KMS-11 (cell line): ENCODE measurements at regions not wholly inside any gene's neighbourhood (a gene's known extent, or its start where the extent isn't known, plus 50 kb on each side); places are given as distances from the start of the nearest gene placed in this dataset.
"Not testable (repeated sequence)": the region's sequence is repeated elsewhere in the genome, so short reads cannot be mapped to it uniquely, and the experiment has no call there.

ENCODE experiments used
- H2AFZ ChIP-seq: fragments of 200-600 bp; sonication (generic); 2 replicates; pipeline ENCODE4 v1.6.1; 2016; ENCODE audit warnings: antibody characterized with exemption, mixed run types, low read depth
- H3K27ac ChIP-seq: fragments of 200-600 bp; sonication (generic); 2 replicates; pipeline ENCODE4 v1.6.1; 2016; ENCODE audit warnings: mild to moderate bottlenecking, mixed run types
- H3K27me3 ChIP-seq: fragments of 200-600 bp; sonication (generic); 2 replicates; pipeline ENCODE4 v1.6.1; 2017; ENCODE audit warnings: mild to moderate bottlenecking, low read depth, mixed run types, moderate library complexity; ENCODE audit not compliant: insufficient read depth
- H3K36me3 ChIP-seq: fragments of 200-600 bp; sonication (generic); 2 replicates; pipeline ENCODE4 v1.6.1; 2017; ENCODE audit warnings: mild to moderate bottlenecking, mixed run types; ENCODE audit not compliant: insufficient read depth
- H3K4me1 ChIP-seq: fragments of 200-600 bp; sonication (generic); 2 replicates; pipeline ENCODE4 v1.6.1; 2016; ENCODE audit warnings: mild to moderate bottlenecking, low read depth, mixed run types; ENCODE audit not compliant: poor library complexity, severe bottlenecking
- H3K4me2 ChIP-seq: fragments of 200-600 bp; sonication (generic); 2 replicates; pipeline ENCODE4 v1.7.0; 2016; ENCODE audit warnings: mild to moderate bottlenecking, mixed run types
- H3K4me3 ChIP-seq: fragments of 200-600 bp; sonication (generic); IDR thresholded peaks from 2 replicates; pipeline ENCODE4 v1.6.1; 2017; ENCODE audit warnings: low read depth, low read length, mixed read lengths; ENCODE audit not compliant: insufficient read depth
- H3K79me2 ChIP-seq: fragments of 200-600 bp; sonication (generic); 2 replicates; pipeline ENCODE4 v1.6.1; 2016; ENCODE audit warnings: low read depth, mixed run types; ENCODE audit not compliant: insufficient read depth
- H3K9ac ChIP-seq: fragments of 200-600 bp; sonication (generic); 2 replicates; pipeline ENCODE4 v1.6.1; 2016; ENCODE audit warnings: mild to moderate bottlenecking, mixed run types
- H4K20me1 ChIP-seq: fragments of 200-600 bp; sonication (generic); 2 replicates; pipeline ENCODE4 v1.6.1; 2016; ENCODE audit warnings: mild to moderate bottlenecking, mixed run types; ENCODE audit not compliant: insufficient read depth
- CTCF ChIP-seq: fragments of 200-600 bp; sonication (generic); conservative IDR thresholded peaks from 2 replicates; pipeline ENCODE4 v1.6.1; 2017; ENCODE audit warnings: low read depth, mild to moderate bottlenecking, antibody characterized with exemption, low read length, moderate library complexity, mixed read lengths

GRCh38 chr11:87453531-87454089 lies 415.9 kb downstream of the TMEM135 start:
- no peak overlapping the region; the same call in 1 of the 2 replicates for H3K9ac ChIP-seq
- H3K4me3 ChIP-seq: no peak overlapping the region
- H3K4me2 ChIP-seq: peak overlapping the region; percentile 31
- H3K27ac ChIP-seq: peak overlapping the region; percentile 46
- no peaks in the 10 kb centered on the region for H3K36me3 ChIP-seq
- H2AFZ ChIP-seq: peak overlapping the region; percentile 39; the same call in 1 of the 2 replicates
- no peaks in the 10 kb centered on the region for H4K20me1 ChIP-seq
- TF ChIP-seq CTCF: no peak
- peaks cover 20% of the 10 kb centered on the region for H3K4me1 ChIP-seq
- H3K27me3 ChIP-seq: no peaks in the 10 kb centered on the region
- H3K79me2 ChIP-seq: no peaks in the 10 kb centered on the region

DNA sequence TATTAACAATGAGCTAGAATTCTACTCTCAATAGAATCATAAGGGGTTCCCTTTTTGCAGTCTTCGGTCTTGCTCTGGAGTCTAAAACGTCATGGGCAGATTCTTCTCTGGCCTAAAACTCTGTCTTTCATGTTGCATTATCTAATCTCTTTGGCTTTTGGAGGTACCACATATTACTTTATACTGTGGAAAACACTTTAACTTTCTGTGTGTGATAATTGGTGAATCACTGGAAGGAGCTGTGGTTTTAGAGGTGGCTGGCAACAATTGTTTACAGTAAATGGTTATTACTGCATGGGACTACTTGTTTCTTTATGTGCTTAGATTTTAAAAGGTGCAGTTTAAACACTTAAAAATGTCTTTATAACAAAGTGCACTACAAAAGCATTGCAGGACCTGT lies 414.3 kb downstream of the TMEM135 start:
- H4K20me1 ChIP-seq, H3K9ac ChIP-seq, H3K79me2 ChIP-seq, H3K36me3 ChIP-seq, H3K27me3 ChIP-seq, H2AFZ ChIP-seq, H3K4me3 ChIP-seq, H3K27ac ChIP-seq, H3K4me2 ChIP-seq: not testable (repeated sequence)
- H3K4me1 ChIP-seq: peaks cover 20% of the 10 kb centered on the region

GRCh38 chr11:87451395-87451794 lies 413.7 kb downstream of the TMEM135 start:
- H3K4me3 ChIP-seq: no peak overlapping the region
- no peaks in the 10 kb centered on the region for H4K20me1 ChIP-seq
- H3K27ac ChIP-seq: no peak overlapping the region
- H3K9ac ChIP-seq: no peak overlapping the region
- TF ChIP-seq CTCF: no peak
- no peak overlapping the region for H2AFZ ChIP-seq
- H3K4me1 ChIP-seq: peaks cover 20% of the 10 kb centered on the region
- no peaks in the 10 kb centered on the region for H3K79me2 ChIP-seq
- no peak overlapping the region for H3K4me2 ChIP-seq
- H3K36me3 ChIP-seq: no peaks in the 10 kb centered on the region
- no peaks in the 10 kb centered on the region for H3K27me3 ChIP-seq

DNA sequence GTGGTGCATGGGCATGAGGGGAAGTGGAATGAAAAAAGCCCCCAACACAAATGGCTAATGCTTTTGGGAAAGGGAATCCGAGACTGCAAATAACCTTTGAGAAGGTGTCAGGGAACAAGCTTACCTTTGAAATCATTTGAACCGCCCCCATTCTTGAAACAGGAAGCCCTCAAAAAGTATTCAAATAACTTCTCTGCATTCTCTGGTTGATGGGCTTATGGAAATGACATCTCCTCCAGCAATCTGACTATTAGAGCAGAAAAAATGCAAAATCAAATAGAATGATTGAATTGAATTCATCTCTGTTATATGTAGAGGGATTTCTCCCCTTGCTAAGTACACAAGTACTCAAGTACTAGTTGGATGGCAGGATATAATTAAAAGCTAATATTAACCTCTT lies 409.9 kb downstream of the TMEM135 start:
- H3K4me3 ChIP-seq: no peak overlapping the region
- no peaks in the 10 kb centered on the region for H3K27me3 ChIP-seq
- H2AFZ ChIP-seq: no peak overlapping the region
- H4K20me1 ChIP-seq: no peaks in the 10 kb centered on the region
- no peak overlapping the region for H3K9ac ChIP-seq
- no peaks in the 10 kb centered on the region for H3K4me1 ChIP-seq
- H3K79me2 ChIP-seq: no peaks in the 10 kb centered on the region
- no peaks in the 10 kb centered on the region for H3K36me3 ChIP-seq
- TF ChIP-seq CTCF: no peak
- no peak overlapping the region for H3K4me2 ChIP-seq
- no peak overlapping the region for H3K27ac ChIP-seq

- Histone ChIP-seq H2AFZ (no peak overlapping the region), H3K4me2 (no peak overlapping the region)
These were observed 407.3 kb downstream of the TMEM135 start for GRCh38 chr11:87444993-87445392.

More at GRCh38 chr11:87444993-87445392, 407.3 kb downstream of the TMEM135 start:
- no peak for TF ChIP-seq CTCF
- Histone ChIP-seq H3K4me1 (no peaks in the 10 kb centered on the region), H3K9ac (no peak overlapping the region), H3K27me3 (no peaks in the 10 kb centered on the region), H3K4me3 (no peak overlapping the region), H3K27ac (no peak overlapping the region), H4K20me1 (no peaks in the 10 kb centered on the region), H3K36me3 (no peaks in the 10 kb centered on the region), H3K79me2 (no peaks in the 10 kb centered on the region)
